H1 (cell line): ENCODE measurements at regions not wholly inside any gene's neighbourhood (a gene's known extent, or its start where the extent isn't known, plus 50 kb on each side); places are given as distances from the start of the nearest gene placed in this dataset.

Experiments used
- CTCF ChIA-PET: fragments of 300-600 bp; sonication (Branson Sonifier 250); formaldehyde crosslinking; loops from one replicate; lab custom pipeline; 2021; ENCODE audit not compliant: partially characterized antibody; lab: Charles Lee
- POLR2A ChIA-PET: fragments of 300-600 bp; sonication (Branson Sonifier 250); formaldehyde crosslinking; loops from one replicate; lab custom pipeline; 2021; ENCODE audit warnings: inconsistent platforms; ENCODE audit not compliant: partially characterized antibody; lab: Charles Lee
- DNase-seq, 2 experiments: peaks; one replicate each; pipeline versions ENCODE4 v3.0.0 to v3.0.0-alpha.2; 2010 to 2022; ENCODE audit warnings: low spot score in 2 of 2, low read depth in 1 of 2, mixed read lengths in 1 of 2
- FAIRE-seq: peaks from 2 replicates; lab custom pipeline; 2011; peaks lifted over from hg19 to GRCh38; lab: Jason Lieb, UNC
- H2AFZ ChIP-seq: 2 replicates; pipeline ENCODE4 v1.8.1; 2012; ENCODE audit warnings: low read length, inconsistent platforms
- H2AK5ac ChIP-seq: 2 replicates; pipeline ENCODE4 v1.6.1; 2013; ENCODE audit warnings: low read depth, low read length
- H2BK120ac ChIP-seq: replicated peaks from 2 replicates; pipeline ENCODE3; 2013; ENCODE audit warnings: low read depth, low read length, inconsistent platforms
- H2BK12ac ChIP-seq: 2 replicates; pipeline ENCODE4 v1.6.1; 2013; ENCODE audit warnings: low read depth, low read length
- H2BK15ac ChIP-seq: 2 replicates; pipeline ENCODE4 v1.6.1; 2013; ENCODE audit warnings: low read length
- H2BK20ac ChIP-seq: 2 replicates; pipeline ENCODE4 v1.6.1; 2013; ENCODE audit warnings: low read length
- H2BK5ac ChIP-seq: 2 replicates; pipeline ENCODE4 v1.6.1; 2013; ENCODE audit warnings: low read depth, low read length
- H3K14ac ChIP-seq: 2 replicates; pipeline ENCODE4 v1.6.1; 2013; ENCODE audit warnings: inconsistent platforms; ENCODE audit not compliant: insufficient read length
- H3K18ac ChIP-seq: 2 replicates; pipeline ENCODE4 v1.6.1; 2013; ENCODE audit warnings: low read length; ENCODE audit errors: extremely low read depth
- H3K23ac ChIP-seq: 2 replicates; pipeline ENCODE4 v1.6.1; 2013; ENCODE audit warnings: inconsistent platforms; ENCODE audit not compliant: insufficient read length
- H3K23me2 ChIP-seq: 2 replicates; pipeline ENCODE4 v1.6.1; 2013; ENCODE audit warnings: low read depth, low read length
- H3K27ac ChIP-seq: 2 replicates; pipeline ENCODE4 v1.6.1; 2011; ENCODE audit warnings: low read depth, low read length, inconsistent platforms
- H3K27me3 ChIP-seq, 4 experiments: replicated peaks in 1 of 4; 1 replicate in 1 of 4; 2 replicates in 3 of 4; pipeline versions ENCODE4 v1.6.1 to v1.8.1; 2011 to 2013; ENCODE audit warnings: low read length in 3 of 4, mild to moderate bottlenecking in 3 of 4, inconsistent platforms in 2 of 4, mixed read lengths in 2 of 4, moderate library complexity in 1 of 4; ENCODE audit not compliant: control insufficient read depth in 3 of 4, insufficient read depth in 3 of 4; ENCODE audit errors: extremely low read depth in 1 of 4
- H3K36me3 ChIP-seq, 4 experiments: 2 replicates each; pipeline versions ENCODE4 v1.6.1 to v1.8.1; 2011 to 2013; ENCODE audit warnings: mild to moderate bottlenecking in 4 of 4, low read length in 3 of 4, moderate library complexity in 2 of 4, control low read depth in 1 of 4, inconsistent platforms in 1 of 4; ENCODE audit not compliant: insufficient read depth in 4 of 4, control insufficient read depth in 2 of 4
- H3K4ac ChIP-seq: replicated peaks from 2 replicates; pipeline ENCODE3; 2013; ENCODE audit warnings: low read length, low read depth, mixed read lengths, inconsistent platforms; ENCODE audit not compliant: insufficient read length
- H3K4me1 ChIP-seq, 4 experiments: replicated peaks in 1 of 4; 1 replicate in 1 of 4; 2 replicates in 3 of 4; pipeline versions ENCODE4 v1.6.1 to v1.8.1; 2011 to 2013; ENCODE audit warnings: low read length in 3 of 4, inconsistent platforms in 2 of 4, mixed read lengths in 1 of 4; ENCODE audit not compliant: insufficient read depth in 4 of 4, control insufficient read depth in 3 of 4
- H3K4me2 ChIP-seq, 2 experiments: 2 replicates each; pipeline versions ENCODE4 v1.6.1 to v1.8.1; 2011 to 2013; ENCODE audit warnings: low read depth in 2 of 2, low read length in 2 of 2, control low read depth in 1 of 2, inconsistent platforms in 1 of 2, mild to moderate bottlenecking in 1 of 2; ENCODE audit not compliant: insufficient read depth in 1 of 2
- H3K4me3 ChIP-seq, 4 experiments: fragments of 200-600, 300-600 bp in 1 of 4; sonication (generic), shearing (Covaris generic), sonication (Bioruptor Twin) in 1 of 4; 2 replicates each; pipeline versions ENCODE4 v1.5.1 to v1.8.1; 2011 to 2016; ENCODE audit warnings: low read length in 4 of 4, low read depth in 3 of 4, control low read depth in 2 of 4, inconsistent platforms in 2 of 4, mild to moderate bottlenecking in 2 of 4, mixed read lengths in 1 of 4, moderate library complexity in 1 of 4; ENCODE audit not compliant: insufficient read depth in 2 of 4; ENCODE audit errors: extremely low read depth in 1 of 4
- H3K56ac ChIP-seq: replicated peaks from 2 replicates; pipeline ENCODE3; 2013; ENCODE audit warnings: low read depth, mild to moderate bottlenecking, mixed read lengths, low read length, inconsistent platforms; ENCODE audit not compliant: insufficient read length
- H3K79me1 ChIP-seq: 2 replicates; pipeline ENCODE4 v1.6.1; 2013; ENCODE audit warnings: low read depth, low read length, control low read depth
- H3K79me2 ChIP-seq, 2 experiments: 2 replicates each; pipeline versions ENCODE4 v1.6.1 to v1.8.1; 2012 to 2013; ENCODE audit warnings: low read length in 2 of 2, mild to moderate bottlenecking in 2 of 2, inconsistent platforms in 1 of 2; ENCODE audit not compliant: insufficient read depth in 2 of 2, control insufficient read depth in 1 of 2
- H3K9ac ChIP-seq, 4 experiments: replicated peaks in 1 of 4; 1 replicate in 1 of 4; 2 replicates in 3 of 4; pipeline versions ENCODE4 v1.6.1 to v1.8.1; 2011 to 2013; ENCODE audit warnings: low read depth in 3 of 4, low read length in 3 of 4, control low read depth in 2 of 4, mild to moderate bottlenecking in 2 of 4, moderate library complexity in 2 of 4, inconsistent platforms in 1 of 4; ENCODE audit errors: extremely low read depth in 1 of 4
- H3K9me3 ChIP-seq, 2 experiments: 2 replicates each; pipeline versions ENCODE4 v1.6.1 to v1.8.1; 2012 to 2013; ENCODE audit warnings: mild to moderate bottlenecking in 2 of 2, moderate library complexity in 2 of 2, control low read depth in 1 of 2, inconsistent platforms in 1 of 2, low read depth in 1 of 2, low read length in 1 of 2, mixed read lengths in 1 of 2; ENCODE audit not compliant: insufficient read depth in 2 of 2
- H4K20me1 ChIP-seq, 2 experiments: replicated peaks in 1 of 2; 2 replicates each; pipeline versions ENCODE3 to v1.8.1; 2011 to 2013; ENCODE audit warnings: inconsistent platforms in 2 of 2, low read length in 2 of 2, mild to moderate bottlenecking in 1 of 2; ENCODE audit not compliant: insufficient read depth in 2 of 2, control insufficient read depth in 1 of 2
- H4K5ac ChIP-seq: 2 replicates; pipeline ENCODE4 v1.6.1; 2013; ENCODE audit warnings: low read length, low read depth, mixed read lengths, inconsistent platforms; ENCODE audit not compliant: insufficient read length
- H4K8ac ChIP-seq: 2 replicates; pipeline ENCODE4 v1.8.0; 2013; ENCODE audit warnings: mild to moderate bottlenecking, moderate library complexity, low read length, inconsistent platforms; ENCODE audit not compliant: insufficient read depth; ENCODE audit errors: extremely low read depth
- H4K91ac ChIP-seq: replicated peaks from 2 replicates; pipeline ENCODE3; 2013; ENCODE audit warnings: low read length, mixed read lengths, inconsistent platforms; ENCODE audit not compliant: insufficient read length
- BRCA1 ChIP-seq: IDR thresholded peaks from 2 replicates; pipeline ENCODE4 v1.6.1; 2012; ENCODE audit warnings: low read depth, low read length, improper control_type of control experiment
- HDAC2 ChIP-seq, 2 experiments: fragments of 300-600 bp in 1 of 2; sonication (generic) in 1 of 2; IDR thresholded peaks; 2 replicates each; pipeline ENCODE4 v1.6.1; 2011 to 2012; ENCODE audit warnings: low read depth in 2 of 2, low read length in 2 of 2, mild to moderate bottlenecking in 2 of 2, moderate library complexity in 2 of 2, borderline replicate concordance in 1 of 2, inconsistent platforms in 1 of 2
- HDAC6 ChIP-seq: IDR thresholded peaks from one replicate; pipeline ENCODE4 v1.7.1; 2012; ENCODE audit warnings: low read depth, mild to moderate bottlenecking, inconsistent platforms, low read length, moderate library complexity
- JUN ChIP-seq: IDR thresholded peaks from 2 replicates; pipeline ENCODE4 v1.6.1; 2011; ENCODE audit warnings: low read depth, mild to moderate bottlenecking, improper control_type of control experiment, low read length
- KDM4A ChIP-seq: IDR thresholded peaks from one replicate; pipeline ENCODE4 v1.7.1; 2012; ENCODE audit warnings: low read depth, mild to moderate bottlenecking, moderate library complexity, low read length, inconsistent platforms; ENCODE audit not compliant: severe bottlenecking
- NANOG ChIP-seq: IDR thresholded peaks from 2 replicates; pipeline ENCODE4 v1.6.1; 2011; ENCODE audit warnings: low read length, low read depth, mild to moderate bottlenecking, inconsistent platforms; ENCODE audit not compliant: insufficient read depth, poor library complexity, severe bottlenecking
- SAP30 ChIP-seq: fragments of 300-600 bp; sonication (generic); IDR thresholded peaks from 2 replicates; pipeline ENCODE4 v1.7.1; 2012; ENCODE audit warnings: low read length, moderate library complexity, mild to moderate bottlenecking, inconsistent platforms; ENCODE audit not compliant: insufficient read depth, insufficient replicate concordance
- SIRT6 ChIP-seq: IDR thresholded peaks from one replicate; pipeline ENCODE4 v1.7.1; 2012; ENCODE audit warnings: low read length, inconsistent platforms
- WGBS, 2 experiments: shearing (Covaris generic) in 1 of 2; methylation state at CpG; one replicate each; pipeline versions ENCODE4 v1.1.6 to v1.1.7; 2013 to 2015; ENCODE audit warnings: low lambda C conversion rate in 2 of 2, mixed read lengths in 2 of 2, inconsistent platforms in 1 of 2, low coverage in 1 of 2, missing lambda C conversion rate in 1 of 2; ENCODE audit not compliant: insufficient replicate concordance in 2 of 2, insufficient coverage in 1 of 2, insufficient read length in 1 of 2; ENCODE audit errors: extremely low coverage in 1 of 2, missing lambda C conversion rate in 1 of 2; 5-methylcytosine and 5-hydroxymethylcytosine counted together
- TF ChIP-seq, protein P1 (sequence below): IDR thresholded peaks from 2 replicates; pipeline ENCODE4 v1.6.1; 2011; ENCODE audit warnings: low read depth, mild to moderate bottlenecking, low read length; ENCODE audit not compliant: insufficient read depth
- TF ChIP-seq, protein P2 (sequence below): IDR thresholded peaks from 2 replicates; pipeline ENCODE4 v1.6.1; 2012; ENCODE audit warnings: inconsistent platforms
- TF ChIP-seq, protein P3 (sequence below), 3 experiments: IDR thresholded peaks; 1 replicate in 2 of 3; 2 replicates in 1 of 3; pipeline versions ENCODE4 v1.5.1 to v1.6.1; 2011; ENCODE audit warnings: low read length in 3 of 3, mild to moderate bottlenecking in 3 of 3, inconsistent platforms in 2 of 3, low read depth in 1 of 3, moderate library complexity in 1 of 3; ENCODE audit not compliant: insufficient read depth in 1 of 3; ENCODE audit errors: control extremely low read depth in 1 of 3

DNA sequence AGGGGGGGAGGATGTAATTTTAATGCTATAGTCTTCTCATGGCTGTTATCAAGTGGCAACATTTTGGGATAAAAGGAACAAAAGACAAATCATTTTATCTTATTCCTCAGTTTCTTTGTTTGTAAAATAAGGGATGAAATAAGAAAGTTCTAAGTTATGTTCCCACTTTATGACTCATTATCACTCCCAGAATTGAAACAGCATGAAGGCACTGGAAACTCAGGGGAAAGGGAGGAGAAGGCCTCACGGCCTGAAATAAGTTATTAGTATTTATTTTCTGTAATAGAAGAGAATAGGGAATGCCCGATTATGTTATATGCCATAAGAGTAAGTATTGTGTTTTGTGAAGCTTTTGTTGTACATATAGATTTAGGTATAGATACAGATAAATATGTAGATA, 85.0 kb upstream of the NAMPT start:
- Histone ChIP-seq H4K20me1 (no peaks in the 10 kb centered on the region), H3K79me1 (no peaks in the 10 kb centered on the region), H3K4ac (no peak overlapping the region), H3K56ac (no peak overlapping the region), H2BK120ac (no peak overlapping the region), H3K36me3 (no peaks in the 10 kb centered on the region), H4K5ac (no peak overlapping the region), H2BK5ac (no peak overlapping the region), H3K9me3 (no peaks in the 10 kb centered on the region), H3K27me3 (no peaks in the 10 kb centered on the region), H2AK5ac (no peak overlapping the region), H3K18ac (no peak overlapping the region), H4K8ac (no peak overlapping the region), H2AFZ (no peak overlapping the region), H4K91ac (no peak overlapping the region), H3K23me2 (0 out of 2 replicates have a peak, but pooled peaks cover 2% of the 10 kb centered on the region), H2BK15ac (no peak overlapping the region), H3K4me2 (no peak overlapping the region), H3K23ac (no peak overlapping the region), H3K27ac (no peak overlapping the region), H3K4me1 (peaks cover 0 to 5% (median 2%) of the 10 kb centered on the region in 4 experiments; a peak in 2 of 7 replicates), H3K79me2 (no peaks in the 10 kb centered on the region), H2BK12ac (no peak overlapping the region), H3K4me3 (no peak overlapping the region), H3K9ac (no peak overlapping the region), H2BK20ac (no peak overlapping the region), H3K14ac (no peak overlapping the region)
- ChIA-PET CTCF (no interaction called here), POLR2A (no interaction called here)
- FAIRE-seq (no peak), DNase-seq (no peak)
- 89% methylated on average over 2 of the region's 2 CpGs; no CpG with 5 or more reads in 1 of the 2 experiments for WGBS, 2 experiments
- TF ChIP-seq HDAC2 (IDR thresholded peaks at IDR 0.05; ENCODE audit: borderline replicate concordance in 1 of 2, low read depth in 2 of 2, low read length in 2 of 2) = no peak
- TF ChIP-seq NANOG = no peak
- TF ChIP-seq KDM4A = no peak
- TF ChIP-seq SAP30 = no peak
- no peak for TF ChIP-seq BRCA1
- TF ChIP-seq, protein P1, sequence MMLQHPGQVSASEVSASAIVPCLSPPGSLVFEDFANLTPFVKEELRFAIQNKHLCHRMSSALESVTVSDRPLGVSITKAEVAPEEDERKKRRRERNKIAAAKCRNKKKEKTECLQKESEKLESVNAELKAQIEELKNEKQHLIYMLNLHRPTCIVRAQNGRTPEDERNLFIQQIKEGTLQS = no peak
- TF ChIP-seq HDAC6 = no peak
- TF ChIP-seq, protein P2, sequence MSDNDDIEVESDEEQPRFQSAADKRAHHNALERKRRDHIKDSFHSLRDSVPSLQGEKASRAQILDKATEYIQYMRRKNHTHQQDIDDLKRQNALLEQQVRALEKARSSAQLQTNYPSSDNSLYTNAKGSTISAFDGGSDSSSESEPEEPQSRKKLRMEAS = no peak
- no peak for TF ChIP-seq JUN
- no peak for TF ChIP-seq SIRT6
- TF ChIP-seq, protein P3, sequence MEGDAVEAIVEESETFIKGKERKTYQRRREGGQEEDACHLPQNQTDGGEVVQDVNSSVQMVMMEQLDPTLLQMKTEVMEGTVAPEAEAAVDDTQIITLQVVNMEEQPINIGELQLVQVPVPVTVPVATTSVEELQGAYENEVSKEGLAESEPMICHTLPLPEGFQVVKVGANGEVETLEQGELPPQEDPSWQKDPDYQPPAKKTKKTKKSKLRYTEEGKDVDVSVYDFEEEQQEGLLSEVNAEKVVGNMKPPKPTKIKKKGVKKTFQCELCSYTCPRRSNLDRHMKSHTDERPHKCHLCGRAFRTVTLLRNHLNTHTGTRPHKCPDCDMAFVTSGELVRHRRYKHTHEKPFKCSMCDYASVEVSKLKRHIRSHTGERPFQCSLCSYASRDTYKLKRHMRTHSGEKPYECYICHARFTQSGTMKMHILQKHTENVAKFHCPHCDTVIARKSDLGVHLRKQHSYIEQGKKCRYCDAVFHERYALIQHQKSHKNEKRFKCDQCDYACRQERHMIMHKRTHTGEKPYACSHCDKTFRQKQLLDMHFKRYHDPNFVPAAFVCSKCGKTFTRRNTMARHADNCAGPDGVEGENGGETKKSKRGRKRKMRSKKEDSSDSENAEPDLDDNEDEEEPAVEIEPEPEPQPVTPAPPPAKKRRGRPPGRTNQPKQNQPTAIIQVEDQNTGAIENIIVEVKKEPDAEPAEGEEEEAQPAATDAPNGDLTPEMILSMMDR (IDR thresholded peaks at IDR 0.05; ENCODE audit: control extremely low read depth in 1 of 3, insufficient read depth in 1 of 3, low read depth in 1 of 3, low read length in 3 of 3) = no peak
